Adrenal gland (tissue), 5 donors: ENCODE measurements at regions not wholly inside any gene's neighbourhood (a gene's known extent, or its start where the extent isn't known, plus 50 kb on each side); places are given as distances from the start of the nearest gene placed in this dataset.

ENCODE experiments used
- CTCF ChIP-seq, 6 experiments: fragments of 450-650 bp in 4 of 6; fragments of 200-600 bp in 2 of 6; sonication (generic) in 1 of 6; IDR thresholded peaks; 1 replicate in 5 of 6; 2 replicates in 1 of 6; pipeline versions ENCODE4 v1.5.1 to v1.8.0; 2016 to 2021; ENCODE audit warnings: antibody characterized with exemption in 6 of 6, mild to moderate bottlenecking in 2 of 6, moderate library complexity in 1 of 6
- POLR2A ChIP-seq, 2 donors: fragments of 450-650 bp; IDR thresholded peaks; one replicate each; pipeline ENCODE4 v1.6.1; 2017; ENCODE audit warnings: antibody characterized with exemption in 2 of 2, mild to moderate bottlenecking in 2 of 2, moderate library complexity in 1 of 2
- donor health status: DM: no; HTN: no; CAD: no.

GRCh38 chr3:30544812-30545211, 61.6 kb upstream of the TGFBR2 start:
- TF ChIP-seq CTCF (IDR thresholded peaks at IDR 0.05), result no peak
- no peak for TF ChIP-seq POLR2A (IDR thresholded peaks at IDR 0.05)
